Anterior cingulate cortex (tissue), 58 donors: ENCODE measurements at regions not wholly inside any gene's neighbourhood (a gene's known extent, or its start where the extent isn't known, plus 50 kb on each side); places are given as distances from the start of the nearest gene placed in this dataset.

Experiments
- DNase-seq, 58 donors: peaks; one replicate each; lab custom pipeline; 2025; lab: John Stamatoyannopoulos, UW

- peak in 21 of 58 donors; percentile 4 to 45 (median 24) for DNase-seq
These were observed 118.7 kb downstream of the VAPA start for GRCh38 chr18:10032331-10033015.

DNA sequence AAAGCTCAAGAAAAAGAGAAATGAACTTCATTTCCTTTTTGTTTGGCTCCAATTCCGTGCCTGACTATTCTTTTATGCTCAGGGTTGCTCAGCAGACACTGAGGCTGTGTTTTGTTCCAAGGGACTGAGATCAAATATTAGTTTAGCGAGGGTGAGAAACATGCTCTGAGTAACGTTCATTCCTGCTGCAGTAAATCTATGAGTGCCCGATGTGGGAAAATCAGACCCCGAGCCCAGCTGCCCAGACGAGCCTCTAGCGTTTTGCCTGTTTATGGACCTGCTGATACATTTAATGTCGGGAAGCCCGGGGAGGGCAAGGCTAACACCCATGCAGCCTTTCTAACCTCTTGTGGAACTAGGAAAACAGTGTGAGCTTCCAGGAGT lies 119.2 kb downstream of the VAPA start:
- no peak for DNase-seq

DNA sequence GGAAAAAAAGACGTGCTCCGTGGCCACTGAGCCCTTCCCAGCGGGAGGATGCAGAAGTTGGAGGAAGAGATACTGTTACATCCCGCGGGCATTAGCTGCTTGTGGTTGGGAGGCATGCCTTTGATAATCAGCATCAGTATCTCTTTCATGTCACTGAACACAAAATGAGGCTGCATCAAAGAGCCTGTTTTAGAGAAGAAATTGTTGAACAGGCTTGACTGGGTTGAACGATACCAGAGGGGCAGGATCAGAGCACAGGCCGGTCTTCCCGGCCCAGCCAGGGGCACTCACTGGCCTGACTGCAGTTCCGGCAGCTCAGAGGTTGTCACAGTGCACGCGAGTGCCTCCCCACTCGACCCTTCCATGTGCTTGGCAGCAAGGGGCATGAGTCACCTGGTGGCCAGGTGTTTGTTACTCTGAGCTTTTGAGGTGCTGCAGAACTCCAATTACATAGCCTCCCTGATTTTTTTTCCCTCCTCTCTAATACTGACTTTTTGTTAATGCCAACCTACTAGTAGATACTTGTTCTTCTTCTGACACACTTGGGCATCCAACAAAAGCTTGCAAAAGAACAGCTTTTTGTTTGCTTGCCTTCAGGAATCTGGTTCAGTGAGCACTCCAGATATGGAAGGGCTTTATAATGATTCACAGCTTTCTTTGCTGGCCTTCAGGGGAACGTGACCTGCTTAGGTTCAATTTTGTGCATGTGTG lies 121.6 kb downstream of the VAPA start:
- peak in 1 of 58 donors; percentile 13 for DNase-seq

DNA sequence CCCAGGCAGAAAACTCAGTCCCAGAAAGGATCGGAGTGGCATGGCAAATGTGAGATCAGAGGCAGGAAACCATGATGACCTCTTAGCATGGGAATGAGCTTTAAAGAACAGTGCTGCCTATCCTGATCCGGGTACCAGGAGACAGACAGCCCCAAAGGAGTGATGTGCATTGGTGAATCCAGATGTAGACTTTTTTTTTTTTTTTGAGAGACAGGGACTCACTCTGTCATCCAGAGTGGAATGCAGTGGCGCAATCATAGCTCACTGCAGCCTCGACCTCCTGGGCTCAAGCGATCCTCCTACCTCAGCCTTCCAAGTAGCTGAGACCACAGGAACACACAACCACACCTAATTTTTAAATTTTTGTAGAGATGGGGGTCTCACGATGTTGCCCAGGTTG lies 122.7 kb downstream of the VAPA start:
- DNase-seq = no peak

DNA sequence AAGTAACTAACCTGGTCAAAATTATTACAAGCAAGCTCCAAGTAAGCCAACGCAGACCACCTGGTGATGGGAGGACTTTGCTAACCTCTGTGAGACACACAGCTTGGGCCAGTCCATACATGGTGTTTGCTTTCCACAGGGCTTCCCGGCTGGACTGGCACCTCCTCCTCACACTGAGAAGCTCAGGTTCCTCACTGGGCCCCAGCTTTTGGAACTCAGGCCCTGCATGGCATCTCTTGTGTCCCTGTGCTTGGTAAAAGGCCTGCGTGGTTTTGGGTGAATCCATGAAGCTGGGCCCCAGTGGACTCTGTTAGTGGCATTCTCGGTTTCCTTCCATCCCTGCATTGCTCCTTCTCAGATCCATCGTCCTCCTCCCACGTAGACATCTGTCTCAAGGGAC lies 123.4 kb downstream of the VAPA start:
- no peak for DNase-seq

GRCh38 chr18:10038268-10038667 lies 124.5 kb downstream of the VAPA start:
- no peak for DNase-seq

DNA sequence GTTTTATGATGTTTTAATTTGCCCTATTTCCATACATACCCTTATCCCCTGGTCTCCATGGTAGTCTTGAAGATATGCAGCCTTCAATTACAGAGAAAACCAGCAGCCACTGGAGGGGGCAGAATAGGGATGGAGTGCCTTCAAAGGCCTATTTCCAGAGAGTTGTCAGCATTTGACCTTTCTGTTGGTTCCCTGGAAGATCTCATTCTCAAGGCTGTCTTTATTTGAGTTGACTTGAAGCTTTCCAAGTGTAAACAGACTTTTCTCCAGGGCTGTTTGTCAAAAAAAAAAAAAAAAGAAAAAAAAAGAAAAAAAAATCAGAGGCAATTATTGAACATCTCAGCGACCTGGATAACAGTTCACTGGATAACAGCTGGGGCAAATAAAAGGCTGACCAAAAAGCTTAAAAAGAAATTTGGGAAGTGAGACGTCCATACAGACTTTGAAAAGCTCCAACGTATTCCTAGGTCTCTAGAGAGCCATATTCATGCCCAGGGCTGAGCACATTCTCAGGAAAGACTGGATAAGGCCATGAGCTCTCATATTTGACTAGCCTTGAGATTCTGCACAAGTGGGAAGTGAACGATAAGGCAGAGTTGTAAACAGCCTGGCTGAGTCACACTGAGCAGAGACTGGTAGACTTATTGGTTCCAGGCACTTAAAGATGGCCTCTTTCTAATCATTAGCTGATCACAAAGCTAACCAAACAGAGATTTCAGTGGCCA lies 126.6 kb downstream of the VAPA start:
- DNase-seq = no peak

GRCh38 chr18:10041180-10041579 lies 127.4 kb downstream of the VAPA start:
- no peak for DNase-seq

- no peak for DNase-seq
These were observed 128.7 kb downstream of the VAPA start for GRCh38 chr18:10042492-10042891.

- DNase-seq = no peak
These were observed 130.2 kb downstream of the VAPA start for GRCh38 chr18:10044054-10044453.

- DNase-seq = peak in 33 of 58 donors; percentile 11 to 78 (median 39)
These were observed 131.6 kb downstream of the VAPA start for GRCh38 chr18:10045296-10045891.

DNA sequence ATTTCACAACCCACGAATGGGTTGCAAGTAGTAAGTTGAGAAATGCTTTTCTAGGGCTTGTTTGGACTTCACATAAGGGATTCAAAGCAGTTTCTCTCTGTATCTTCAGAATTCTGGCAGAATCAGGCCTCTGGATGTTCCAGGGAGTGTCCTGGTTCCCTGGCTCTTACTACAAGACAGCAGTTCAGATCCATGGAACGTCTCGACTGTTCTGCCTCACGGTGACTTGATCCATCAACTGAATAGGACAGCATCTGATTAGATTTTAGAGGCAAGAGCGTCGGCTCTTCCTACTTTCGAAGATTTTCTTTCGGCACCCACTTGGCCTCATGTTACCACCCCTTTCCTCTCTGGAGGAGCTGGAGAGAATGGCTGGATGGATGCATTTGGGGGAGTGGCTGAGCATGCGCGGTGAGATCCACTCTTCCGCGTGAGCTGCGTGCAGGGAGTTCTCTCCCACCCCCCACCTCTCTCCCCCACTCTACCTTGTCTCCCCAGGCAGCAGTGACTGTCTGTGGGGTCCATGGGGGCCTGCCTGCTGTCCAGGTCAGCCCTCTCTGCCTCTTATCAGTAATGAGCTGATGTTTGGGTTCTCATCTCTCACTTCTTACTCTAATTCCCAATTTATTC lies 132.5 kb downstream of the VAPA start:
- DNase-seq = no peak

- DNase-seq = no peak
These were observed 133.4 kb downstream of the VAPA start for GRCh38 chr18:10047237-10047636.

GRCh38 chr18:10049747-10050146 lies 135.9 kb downstream of the VAPA start:
- no peak for DNase-seq

- DNase-seq = no peak
These were observed 137.1 kb downstream of the VAPA start for GRCh38 chr18:10050956-10051355.

GRCh38 chr18:10051877-10052631 lies 138.2 kb downstream of the VAPA start:
- peak in 33 of 58 donors; percentile 7 to 87 (median 42) for DNase-seq

- DNase-seq = no peak
These were observed 139.1 kb downstream of the VAPA start for GRCh38 chr18:10052871-10053270.

GRCh38 chr18:10053861-10054260 lies 140.0 kb downstream of the VAPA start:
- DNase-seq = no peak

DNA sequence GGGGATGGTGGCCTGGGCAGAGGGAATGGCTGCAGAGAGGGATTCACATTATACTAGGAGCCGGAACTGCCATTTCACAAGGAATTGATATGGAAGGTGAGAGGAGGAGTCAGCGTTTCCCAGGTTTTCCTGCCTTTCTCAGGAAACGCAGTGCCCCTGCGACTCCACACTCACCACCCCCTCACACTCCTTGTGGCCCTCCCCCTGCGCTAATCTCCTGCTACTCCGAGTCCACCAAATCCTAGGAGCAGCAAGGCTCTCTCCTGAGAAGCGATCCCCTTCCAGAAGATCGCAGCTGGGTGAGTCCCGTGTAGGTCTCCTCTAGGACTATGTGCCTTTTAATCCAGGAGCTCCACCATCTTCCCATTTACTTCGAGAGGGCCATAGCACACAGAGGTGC lies 140.6 kb downstream of the VAPA start:
- DNase-seq = no peak
